GM21576 (cell line): ENCODE measurements at regions not wholly inside any gene's neighbourhood (a gene's known extent, or its start where the extent isn't known, plus 50 kb on each side); places are given as distances from the start of the nearest gene placed in this dataset.

Experiments used
- ATAC-seq: cut with Tn5 transposase; IDR thresholded peaks from one replicate; pipeline ENCODE4 v1.9.1; 2021; ENCODE audit warnings: mild to moderate bottlenecking, moderate library complexity; ENCODE audit not compliant: unreplicated experiment

GRCh38 chr6:66900133-66901083 is 1193.4 kb upstream of the EYS start:
- ATAC-seq: no peak

GRCh38 chr6:66897576-66897975 is 1190.5 kb upstream of the EYS start:
- no peak for ATAC-seq

- no peak for ATAC-seq
These were observed 1189.4 kb upstream of the EYS start for GRCh38 chr6:66896415-66896814.

- ATAC-seq: no peak
These were observed 1176.4 kb upstream of the EYS start for GRCh38 chr6:66883453-66883852.

- no peak for ATAC-seq
These were observed 1159.8 kb upstream of the EYS start for GRCh38 chr6:66866801-66867200.

- no peak for ATAC-seq
These were observed 1158.7 kb upstream of the EYS start for GRCh38 chr6:66865771-66866170.

- ATAC-seq: no peak
These were observed 1154.0 kb upstream of the EYS start for GRCh38 chr6:66861007-66861541.

GRCh38 chr6:66860328-66860727 is 1153.3 kb upstream of the EYS start:
- no peak for ATAC-seq

- no peak for ATAC-seq
These were observed 1151.2 kb upstream of the EYS start for GRCh38 chr6:66858196-66858595.

- ATAC-seq: no peak
These were observed 1147.0 kb upstream of the EYS start for GRCh38 chr6:66854014-66854413.

GRCh38 chr6:66851930-66852329 is 1144.9 kb upstream of the EYS start:
- no peak for ATAC-seq

- no peak for ATAC-seq
These were observed 1142.8 kb upstream of the EYS start for GRCh38 chr6:66849843-66850242.

- no peak for ATAC-seq
These were observed 1141.4 kb upstream of the EYS start for GRCh38 chr6:66848244-66848953.

- no peak for ATAC-seq
These were observed 1131.7 kb upstream of the EYS start for GRCh38 chr6:66838764-66839163.

- ATAC-seq: no peak
These were observed 1118.5 kb upstream of the EYS start for GRCh38 chr6:66825539-66825938.

GRCh38 chr6:66814156-66814555 is 1107.1 kb upstream of the EYS start:
- ATAC-seq: no peak

GRCh38 chr6:66808771-66809170 is 1101.7 kb upstream of the EYS start:
- no peak for ATAC-seq

GRCh38 chr6:66796987-66797386 is 1090.0 kb upstream of the EYS start:
- no peak for ATAC-seq

GRCh38 chr6:66788579-66788978 is 1081.6 kb upstream of the EYS start:
- no peak for ATAC-seq

- no peak for ATAC-seq
These were observed 1065.8 kb upstream of the EYS start for GRCh38 chr6:66772800-66773199.

GRCh38 chr6:66771626-66772025 is 1064.6 kb upstream of the EYS start:
- ATAC-seq: no peak

- ATAC-seq: no peak
These were observed 1044.6 kb upstream of the EYS start for GRCh38 chr6:66751630-66752029.
